GM21390 (cell line): ENCODE measurements at regions not wholly inside any gene's neighbourhood (a gene's known extent, or its start where the extent isn't known, plus 50 kb on each side); places are given as distances from the start of the nearest gene placed in this dataset.
A peak's percentile ranks its signal among the peaks of the same experiment; 100 is the strongest.

Source experiments
- ATAC-seq: cut with Tn5 transposase; IDR thresholded peaks from one replicate; pipeline ENCODE4 v1.9.1; 2021; ENCODE audit not compliant: unreplicated experiment

GRCh38 chr1:98813738-98814309 is 152.3 kb downstream of the SNX7 start:
- ATAC-seq, result peak; percentile 46

- ATAC-seq, result no peak
Measured at GRCh38 chr1:98817821-98818220, 156.3 kb downstream of the SNX7 start.

- no peak for ATAC-seq
Measured at GRCh38 chr1:98821379-98821778, 159.9 kb downstream of the SNX7 start.

- ATAC-seq, result no peak
Measured at GRCh38 chr1:98824736-98825135, 163.2 kb downstream of the SNX7 start.

GRCh38 chr1:98827041-98827440 is 165.5 kb downstream of the SNX7 start:
- no peak for ATAC-seq

- no peak for ATAC-seq
Measured at GRCh38 chr1:98839840-98840239, 164.8 kb downstream of the PLPPR5 start.
